Kidney (tissue), 13 donors: ENCODE measurements at regions not wholly inside any gene's neighbourhood (a gene's known extent, or its start where the extent isn't known, plus 50 kb on each side); places are given as distances from the start of the nearest gene placed in this dataset.

Experiments used
- DNase-seq, 5 donors: peaks; one replicate each; pipeline ENCODE4 v3.0.0-alpha.2; 2013 to 2020
- FAIRE-seq: peaks from 2 replicates; lab custom pipeline; 2012; peaks lifted over from hg19 to GRCh38; lab: Jason Lieb, UNC
- H3K27ac ChIP-seq, 2 donors: one replicate each; pipeline ENCODE4 v1.7.0; 2013; ENCODE audit warnings: low read depth in 2 of 2, low read length in 2 of 2, inconsistent platforms in 1 of 2
- H3K27me3 ChIP-seq: one replicate; pipeline ENCODE4 v1.7.1; 2013; ENCODE audit warnings: low read length, inconsistent platforms; ENCODE audit not compliant: control insufficient read depth, insufficient read depth
- H3K36me3 ChIP-seq, 3 donors: one replicate each; pipeline versions ENCODE4 v1.7.0 to v1.7.1; 2013; ENCODE audit warnings: low read length in 3 of 3, control low read depth in 1 of 3, inconsistent platforms in 1 of 3; ENCODE audit not compliant: insufficient read depth in 3 of 3, control insufficient read depth in 2 of 3
- H3K4me1 ChIP-seq, 3 donors: one replicate each; pipeline versions ENCODE4 v1.7.0 to v1.7.1; 2013; ENCODE audit warnings: low read length in 3 of 3, inconsistent platforms in 1 of 3, low read depth in 1 of 3; ENCODE audit not compliant: control insufficient read depth in 2 of 3, insufficient read depth in 2 of 3
- H3K4me3 ChIP-seq, 3 donors: one replicate each; pipeline versions ENCODE4 v1.7.0 to v1.8.1; 2013; ENCODE audit warnings: low read length in 3 of 3, control low read depth in 1 of 3, inconsistent platforms in 1 of 3
- H3K9ac ChIP-seq, 3 donors: one replicate each; pipeline versions ENCODE4 v1.7.0 to v1.7.1; 2013; ENCODE audit warnings: low read length in 3 of 3, control low read depth in 1 of 3, inconsistent platforms in 1 of 3
- H3K9me3 ChIP-seq, 3 donors: one replicate each; pipeline versions ENCODE4 v1.7.0 to v1.7.1; 2013; ENCODE audit warnings: low read length in 3 of 3, control low read depth in 1 of 3, inconsistent platforms in 1 of 3; ENCODE audit not compliant: control insufficient read depth in 2 of 3, insufficient read depth in 1 of 3
- intact Hi-C: fragments of 100-400 bp; cut with DNase I; formaldehyde crosslinking; loops from one replicate; pipeline ENCODE4 v1.11.1; 2022
- TF ChIP-seq, protein P1 (sequence below): IDR thresholded peaks from 3 replicates; pipeline ENCODE4 v1.5.1; 2012; ENCODE audit warnings: mild to moderate bottlenecking, moderate library complexity, borderline replicate concordance; ENCODE audit not compliant: insufficient read depth; ENCODE audit errors: extremely low read depth
- donor health status: control.
- donor health status: control.
- donor health status: control.
- donor health status: control.
- donor health status: control.
- donor health status: DM: yes; HTN: yes; CAD: no.
- donor health status: Normal renal cell carcinoma (clear cell type).

DNA sequence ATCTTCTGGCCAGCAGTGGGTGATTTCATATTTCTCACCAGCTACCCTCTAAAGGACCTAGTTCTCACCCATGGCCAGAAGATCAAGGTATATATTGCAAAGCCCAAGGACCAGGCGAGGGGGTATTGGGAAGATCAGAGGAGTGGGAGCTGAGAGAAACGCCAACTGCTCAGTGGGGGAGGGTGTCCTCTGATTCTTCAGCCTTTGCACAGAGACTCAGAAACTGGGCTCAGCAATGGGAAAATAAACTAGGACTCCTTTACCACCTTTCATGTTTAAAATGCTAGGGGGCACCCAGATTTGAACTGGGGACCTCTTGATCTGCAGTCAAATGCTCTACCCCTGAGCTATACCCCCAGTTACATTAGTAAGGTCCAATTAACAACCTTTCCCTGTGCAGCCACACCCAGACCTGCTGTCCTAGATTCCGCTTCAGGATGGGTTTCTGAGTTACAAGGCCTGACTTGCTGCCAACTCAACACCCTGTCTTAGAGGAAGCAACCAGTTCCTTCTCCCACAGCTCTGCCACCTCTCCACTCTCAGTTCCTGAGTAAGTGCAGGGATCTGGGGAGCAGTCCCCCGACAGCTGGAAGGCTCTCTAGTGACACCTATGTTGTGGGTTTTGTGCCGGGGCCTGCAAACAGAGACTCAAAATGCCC, 93.5 kb downstream of the ZNF783 start:
- no peak for DNase-seq
- intact Hi-C loops, result no loop called here

DNA sequence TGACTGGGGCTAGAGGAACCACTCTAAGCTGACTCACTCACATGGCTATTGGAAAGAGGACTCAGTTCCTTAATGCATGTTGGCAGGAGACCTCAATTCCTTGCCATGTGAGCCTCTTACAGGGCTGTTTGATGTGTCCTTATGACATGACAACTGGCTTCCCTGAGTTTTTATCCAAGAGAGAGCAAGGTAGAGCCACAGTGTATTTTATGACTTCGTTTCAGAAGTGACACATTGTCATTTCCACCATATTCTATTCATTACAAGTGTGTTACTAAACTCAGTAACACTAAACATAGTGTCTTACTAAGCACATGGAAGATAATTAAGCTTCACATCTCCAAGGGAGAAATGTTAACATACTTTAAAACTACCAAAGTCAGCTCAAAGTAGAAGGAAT, 98.2 kb downstream of the ZNF777 start:
- no peaks in the 10 kb centered on the region for H3K4me1 ChIP-seq
- no peak overlapping the region for H3K27ac ChIP-seq
- TF ChIP-seq, protein P1, sequence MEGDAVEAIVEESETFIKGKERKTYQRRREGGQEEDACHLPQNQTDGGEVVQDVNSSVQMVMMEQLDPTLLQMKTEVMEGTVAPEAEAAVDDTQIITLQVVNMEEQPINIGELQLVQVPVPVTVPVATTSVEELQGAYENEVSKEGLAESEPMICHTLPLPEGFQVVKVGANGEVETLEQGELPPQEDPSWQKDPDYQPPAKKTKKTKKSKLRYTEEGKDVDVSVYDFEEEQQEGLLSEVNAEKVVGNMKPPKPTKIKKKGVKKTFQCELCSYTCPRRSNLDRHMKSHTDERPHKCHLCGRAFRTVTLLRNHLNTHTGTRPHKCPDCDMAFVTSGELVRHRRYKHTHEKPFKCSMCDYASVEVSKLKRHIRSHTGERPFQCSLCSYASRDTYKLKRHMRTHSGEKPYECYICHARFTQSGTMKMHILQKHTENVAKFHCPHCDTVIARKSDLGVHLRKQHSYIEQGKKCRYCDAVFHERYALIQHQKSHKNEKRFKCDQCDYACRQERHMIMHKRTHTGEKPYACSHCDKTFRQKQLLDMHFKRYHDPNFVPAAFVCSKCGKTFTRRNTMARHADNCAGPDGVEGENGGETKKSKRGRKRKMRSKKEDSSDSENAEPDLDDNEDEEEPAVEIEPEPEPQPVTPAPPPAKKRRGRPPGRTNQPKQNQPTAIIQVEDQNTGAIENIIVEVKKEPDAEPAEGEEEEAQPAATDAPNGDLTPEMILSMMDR, result no peak
- no peak for DNase-seq
- peaks cover 0 to 7% (median 0%) of the 10 kb centered on the region in 3 donors for H3K9me3 ChIP-seq
- intact Hi-C loops, result no loop called here
- no peak overlapping the region for H3K4me3 ChIP-seq
- H3K36me3 ChIP-seq, result no peaks in the 10 kb centered on the region
- FAIRE-seq, result no peak
- H3K27me3 ChIP-seq, result no peaks in the 10 kb centered on the region
- no peak overlapping the region for H3K9ac ChIP-seq

More for the DNA sequence above, 93.5 kb downstream of the ZNF783 start:
- H3K9ac ChIP-seq, result no peak overlapping the region
- TF ChIP-seq, protein P1, result no peak
- FAIRE-seq, result no peak
- no peak overlapping the region for H3K4me3 ChIP-seq
- H3K4me1 ChIP-seq, result no peaks in the 10 kb centered on the region
- no peak overlapping the region for H3K27ac ChIP-seq
- H3K27me3 ChIP-seq, result no peaks in the 10 kb centered on the region
- no peaks in the 10 kb centered on the region for H3K9me3 ChIP-seq
- H3K36me3 ChIP-seq, result no peaks in the 10 kb centered on the region

DNA sequence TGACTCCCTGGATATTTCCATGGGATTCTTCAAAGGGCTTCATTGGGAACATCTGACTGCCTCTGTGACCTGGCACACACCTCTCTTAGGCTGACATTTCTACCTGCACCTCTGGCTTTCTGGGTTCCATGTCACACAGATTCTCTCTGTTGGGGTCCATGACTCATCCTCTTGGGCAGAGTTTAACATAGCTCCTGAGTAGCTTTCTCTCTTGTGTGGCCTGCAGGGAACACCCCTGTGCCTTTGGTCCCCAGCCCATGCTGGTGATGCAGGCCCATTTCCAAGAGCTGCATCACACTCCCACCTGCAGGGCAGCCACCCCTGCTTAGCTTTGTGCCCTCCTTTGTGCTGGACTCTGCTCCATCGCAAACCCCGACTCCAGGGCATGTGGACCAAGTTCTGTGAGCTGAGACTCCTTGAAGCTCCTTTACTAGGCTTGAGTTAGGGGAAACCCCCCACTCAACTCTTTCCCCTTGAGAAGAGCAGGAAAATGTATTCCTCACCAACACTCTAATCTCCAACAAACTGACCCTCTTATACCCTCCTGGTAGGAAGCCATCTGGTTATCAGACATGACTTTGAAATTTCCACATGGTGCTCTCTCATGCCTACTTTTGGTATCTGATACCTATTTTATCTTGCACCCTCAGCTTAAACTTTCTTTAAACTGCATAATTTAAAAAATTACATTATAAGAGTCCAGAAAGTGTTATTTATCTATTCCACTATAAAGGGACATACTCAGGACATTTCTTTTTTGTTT, 93.3 kb downstream of the ZNF777 start:
- DNase-seq (no peak), FAIRE-seq (no peak)
- H3K27ac ChIP-seq, result no peak overlapping the region
- peaks cover 0 to 4% (median 0%) of the 10 kb centered on the region in 3 donors for H3K9me3 ChIP-seq
- intact Hi-C loops, result no loop called here
- no peaks in the 10 kb centered on the region for H3K27me3 ChIP-seq
- no peak overlapping the region for H3K9ac ChIP-seq
- peaks cover 0 to 5% (median 0%) of the 10 kb centered on the region in 3 donors for H3K4me1 ChIP-seq
- TF ChIP-seq, protein P1, result no peak
- no peak overlapping the region for H3K4me3 ChIP-seq
- no peaks in the 10 kb centered on the region for H3K36me3 ChIP-seq
